ENCODE measurements at regions not wholly inside any gene's neighbourhood (a gene's known extent, or its start where the extent isn't known, plus 50 kb on each side); places are given as distances from the start of the nearest gene placed in this dataset.

GRCh38 chr2:188786368-188786841 lies 187.8 kb upstream of the COL3A1 start:
- TF ChIP-seq CTCF (IDR thresholded peaks at IDR 0.05; ENCODE audit: insufficient read depth, low read length, poor library complexity, severe bottlenecking), result no peak
- TF ChIP-seq EZH2phosphoT487 (conservative IDR thresholded peaks at IDR 0.05; ENCODE audit: low read length), result no peak

Data from SU-DHL-6 (cell line).